GM15510 (cell line): ENCODE measurements at regions not wholly inside any gene's neighbourhood (a gene's known extent, or its start where the extent isn't known, plus 50 kb on each side); places are given as distances from the start of the nearest gene placed in this dataset.

ENCODE experiments used
- POLR2A ChIP-seq: IDR thresholded peaks from 3 replicates; pipeline ENCODE4 v1.6.1; 2011; ENCODE audit warnings: borderline replicate concordance; ENCODE audit not compliant: insufficient read length; ENCODE audit errors: extremely low read depth

DNA sequence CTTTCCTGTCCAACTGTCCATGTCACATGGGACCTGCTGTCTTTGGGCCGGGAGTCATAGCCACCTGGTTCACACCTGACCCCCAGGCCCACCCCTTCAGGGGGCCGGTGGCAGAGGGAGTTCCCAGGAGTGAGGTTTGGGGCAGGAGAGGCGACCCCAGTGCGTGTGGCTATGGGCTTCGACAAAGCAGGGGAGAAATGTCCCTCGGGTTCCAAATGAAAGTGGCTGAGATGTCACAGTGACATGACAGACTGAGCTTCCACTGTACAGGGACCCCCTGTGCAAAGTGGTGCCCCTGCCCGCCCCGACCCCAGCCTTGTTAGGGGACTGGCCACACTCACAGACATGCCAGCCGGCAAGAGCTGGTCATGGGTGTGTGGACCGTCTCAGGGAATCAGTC lies 1297.0 kb downstream of the BRD1 start:
- TF ChIP-seq POLR2A, result no peak

DNA sequence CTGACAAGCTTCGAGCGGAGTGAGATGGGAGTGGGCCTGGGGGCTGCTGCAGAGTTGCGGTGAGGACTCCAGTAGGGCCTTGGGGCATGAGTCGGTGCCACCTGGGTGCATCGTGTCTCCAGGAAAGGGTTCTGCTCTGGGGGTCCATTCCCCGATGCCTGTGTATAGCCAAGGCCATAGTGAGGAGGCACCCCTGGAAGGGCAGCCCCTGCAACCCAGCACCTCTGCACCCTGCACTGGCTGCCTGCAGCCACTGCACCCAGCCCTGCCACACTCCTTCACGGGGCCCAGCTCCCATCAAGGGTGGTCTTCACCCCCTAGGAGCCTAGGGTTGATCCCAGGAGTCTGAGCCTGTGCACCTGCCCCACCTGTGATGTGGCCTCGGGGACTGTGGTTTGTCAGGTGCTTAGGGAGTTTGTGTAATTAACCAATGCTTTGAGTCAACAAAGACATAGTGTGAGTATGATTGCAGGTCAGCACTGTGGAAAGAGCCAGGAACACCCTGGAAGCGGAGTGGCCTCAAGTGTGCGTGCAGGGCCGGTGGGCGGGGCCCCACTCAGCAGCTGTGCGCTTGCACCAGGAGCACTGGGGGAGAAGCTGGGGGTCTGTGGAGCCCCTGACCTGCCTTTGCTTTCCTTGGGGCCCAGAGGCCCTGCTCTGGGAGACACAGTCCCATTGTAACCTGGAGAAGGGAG lies 1299.3 kb downstream of the BRD1 start:
- TF ChIP-seq POLR2A, result no peak

DNA sequence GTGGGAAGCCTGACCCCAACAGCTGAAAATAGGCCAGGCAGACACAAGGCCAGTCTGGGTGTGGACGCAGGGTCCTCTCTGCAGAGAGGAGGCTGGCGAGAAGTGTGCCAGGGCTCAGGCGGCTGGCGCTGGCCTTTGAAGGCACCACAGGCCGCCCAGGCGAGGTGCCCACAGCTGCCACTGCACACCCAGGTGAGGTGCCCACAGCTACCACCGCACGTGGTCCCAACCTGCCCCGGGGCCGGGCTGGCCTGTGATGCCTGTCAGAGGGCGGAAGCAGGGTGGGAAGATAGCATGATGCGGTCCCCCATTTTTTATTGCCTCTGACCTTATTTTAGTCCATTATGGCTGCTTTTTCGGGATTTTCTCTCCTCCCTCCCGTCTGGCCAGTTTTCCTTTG lies 1303.9 kb downstream of the BRD1 start:
- no peak for TF ChIP-seq POLR2A

DNA sequence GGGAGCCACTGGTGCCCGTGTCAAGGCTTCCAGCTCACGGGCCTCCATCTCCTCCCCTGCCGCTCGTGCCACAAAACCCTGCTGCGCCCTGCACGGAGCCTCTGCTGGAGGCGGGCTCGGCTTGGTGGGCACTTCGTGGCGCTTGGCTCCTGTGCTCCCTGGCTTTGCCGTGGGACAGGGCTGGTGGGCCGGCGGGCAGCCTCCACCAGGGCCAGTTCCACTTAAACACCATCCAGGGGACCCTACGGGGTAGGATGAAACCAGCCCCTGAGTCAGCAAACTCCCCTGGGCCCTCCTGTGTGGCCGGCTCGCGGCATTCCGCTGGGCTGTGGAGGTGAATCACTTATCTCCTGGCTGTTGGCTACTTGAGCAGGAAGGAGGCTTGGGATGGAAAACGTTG lies 1304.6 kb downstream of the BRD1 start:
- TF ChIP-seq POLR2A, result no peak

DNA sequence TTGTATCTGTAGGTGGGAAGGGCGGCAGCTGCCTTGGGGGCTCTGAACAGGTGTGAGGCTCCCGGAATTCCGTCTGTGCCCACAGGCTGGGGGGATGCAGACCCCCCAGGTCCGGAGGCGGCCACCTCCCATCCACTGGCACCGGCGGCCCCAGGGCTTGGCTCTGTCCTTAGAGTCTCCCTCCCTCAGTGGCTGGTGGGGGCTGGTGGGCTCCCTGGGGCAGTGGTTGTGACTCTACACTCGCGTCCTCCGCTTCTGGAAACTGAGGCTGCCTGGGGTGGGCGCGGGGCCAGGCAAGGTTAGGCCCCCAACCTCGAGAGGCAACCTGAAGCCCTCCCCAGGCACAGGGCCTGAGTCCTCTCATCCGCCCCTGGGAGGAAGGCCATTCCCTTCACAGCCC lies 1305.4 kb downstream of the BRD1 start:
- no peak for TF ChIP-seq POLR2A

DNA sequence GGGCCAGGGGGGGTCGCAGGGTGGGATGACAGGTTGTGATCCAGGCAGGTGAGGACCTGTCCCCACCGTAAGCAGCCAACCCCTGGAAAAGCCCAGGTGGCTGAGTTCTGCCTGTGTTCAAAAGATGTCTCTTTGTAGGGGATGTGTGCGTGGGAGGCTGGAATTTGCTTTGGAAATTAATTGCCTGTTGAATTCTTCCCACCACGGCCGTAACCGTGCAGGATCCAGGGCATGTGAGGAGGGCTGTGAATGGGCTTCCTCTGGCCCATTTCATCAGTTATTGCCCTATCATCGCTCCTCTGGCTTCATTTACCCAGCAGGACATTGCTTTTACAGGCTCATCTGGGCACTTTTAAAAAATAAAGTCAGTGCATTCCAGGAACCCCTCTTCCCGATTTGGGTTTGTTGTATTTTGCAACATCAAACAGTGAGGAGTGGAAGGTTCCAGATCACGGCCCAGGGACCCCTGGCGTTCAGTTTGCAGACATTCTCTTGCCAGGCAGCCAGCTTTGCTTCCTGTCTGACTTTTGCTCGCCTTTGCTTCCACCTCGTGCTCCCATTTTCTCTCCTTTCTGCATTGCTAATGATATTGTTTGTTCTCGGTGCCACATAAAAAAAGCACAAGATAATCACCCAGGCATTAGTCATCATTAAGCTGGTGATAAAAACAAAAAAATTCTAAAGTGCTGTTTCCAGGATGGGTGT lies 1306.6 kb downstream of the BRD1 start:
- no peak for TF ChIP-seq POLR2A

DNA sequence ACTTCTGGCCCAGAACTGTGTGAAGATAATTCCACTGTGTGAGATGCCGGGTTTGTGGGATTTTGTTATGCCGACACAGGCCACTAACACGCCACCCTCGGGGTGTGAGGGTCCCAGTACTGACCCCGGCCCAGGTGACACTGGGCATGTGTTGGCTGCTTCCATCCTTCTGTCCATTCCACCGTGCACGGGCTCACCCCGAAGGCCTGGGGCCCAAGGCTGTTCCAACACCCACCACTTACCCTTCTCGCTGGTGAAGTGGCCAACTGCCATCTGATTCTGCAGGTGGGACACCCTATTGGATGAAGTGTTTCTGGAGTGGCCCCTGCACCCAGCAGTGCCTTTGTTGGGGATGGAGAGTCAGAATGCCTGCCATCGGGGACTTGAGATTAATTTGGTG lies 1307.5 kb downstream of the BRD1 start:
- no peak for TF ChIP-seq POLR2A

DNA sequence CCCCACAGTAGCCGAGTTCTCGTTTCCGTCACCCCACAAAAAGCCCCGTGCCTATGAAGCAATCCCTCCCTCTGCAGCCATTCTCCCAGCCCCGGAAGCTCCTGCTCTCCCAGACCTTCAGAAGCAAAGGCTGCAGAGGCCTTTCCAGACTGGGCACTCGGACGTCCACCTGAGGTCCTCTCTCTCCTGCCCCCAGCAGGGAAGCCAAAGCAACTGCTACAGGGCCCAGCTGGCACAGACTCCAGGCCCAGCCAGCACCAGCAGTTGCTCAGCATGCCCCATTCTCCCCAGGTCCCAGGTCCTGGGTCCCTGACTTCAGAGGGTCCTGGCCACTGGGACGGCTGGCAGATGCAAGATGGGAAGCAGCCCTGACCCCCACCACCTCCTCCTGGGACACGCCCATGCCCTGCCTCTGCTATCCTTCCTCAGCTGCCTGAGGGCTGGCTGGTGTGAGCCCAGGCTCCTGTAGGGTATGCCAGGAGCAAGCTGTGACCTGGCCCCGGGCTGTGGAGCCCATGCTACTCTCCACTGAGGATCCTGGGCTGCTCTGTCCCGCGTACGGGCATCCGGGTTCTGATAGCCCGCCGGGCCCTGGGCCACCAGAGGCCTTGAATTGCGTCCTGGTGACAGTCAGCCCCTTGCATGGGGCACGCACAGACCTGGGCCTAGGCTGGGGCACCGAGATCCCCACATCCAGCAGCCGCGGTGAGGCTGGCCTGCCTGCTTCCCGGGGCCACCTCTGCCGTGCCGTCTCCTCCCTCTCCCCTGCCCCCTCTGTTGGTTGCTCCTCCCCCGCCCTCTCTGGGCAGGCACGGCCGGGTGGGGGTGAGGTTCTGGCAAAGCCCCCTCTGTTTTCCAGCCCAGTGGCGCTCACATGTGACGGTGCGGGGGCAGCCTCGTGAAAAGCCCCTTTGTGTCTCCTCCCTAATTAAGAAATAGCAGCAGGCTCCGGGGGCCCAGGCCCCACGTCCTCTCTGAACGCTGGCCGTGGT lies 1310.3 kb downstream of the BRD1 start:
- no peak for TF ChIP-seq POLR2A

DNA sequence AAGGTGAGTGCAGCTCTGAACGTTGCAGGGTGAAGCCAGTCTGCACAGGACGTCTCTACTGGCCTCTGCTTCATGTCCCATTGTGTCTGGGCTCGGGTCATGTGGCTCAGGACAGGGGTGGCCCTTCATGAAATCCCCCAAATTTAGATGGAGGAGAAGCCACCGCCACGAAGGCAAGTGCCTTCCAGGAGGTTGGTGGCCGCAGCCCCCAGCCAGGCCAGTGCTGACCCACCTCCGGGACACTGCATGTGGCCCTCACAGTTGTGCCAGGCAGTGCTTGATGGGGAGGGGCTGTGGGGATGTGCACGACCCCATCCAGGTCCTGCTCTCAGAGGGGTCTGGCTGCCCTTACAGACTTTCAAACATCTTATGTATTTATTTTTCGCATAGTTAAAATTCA lies 1311.1 kb downstream of the BRD1 start:
- no peak for TF ChIP-seq POLR2A

DNA sequence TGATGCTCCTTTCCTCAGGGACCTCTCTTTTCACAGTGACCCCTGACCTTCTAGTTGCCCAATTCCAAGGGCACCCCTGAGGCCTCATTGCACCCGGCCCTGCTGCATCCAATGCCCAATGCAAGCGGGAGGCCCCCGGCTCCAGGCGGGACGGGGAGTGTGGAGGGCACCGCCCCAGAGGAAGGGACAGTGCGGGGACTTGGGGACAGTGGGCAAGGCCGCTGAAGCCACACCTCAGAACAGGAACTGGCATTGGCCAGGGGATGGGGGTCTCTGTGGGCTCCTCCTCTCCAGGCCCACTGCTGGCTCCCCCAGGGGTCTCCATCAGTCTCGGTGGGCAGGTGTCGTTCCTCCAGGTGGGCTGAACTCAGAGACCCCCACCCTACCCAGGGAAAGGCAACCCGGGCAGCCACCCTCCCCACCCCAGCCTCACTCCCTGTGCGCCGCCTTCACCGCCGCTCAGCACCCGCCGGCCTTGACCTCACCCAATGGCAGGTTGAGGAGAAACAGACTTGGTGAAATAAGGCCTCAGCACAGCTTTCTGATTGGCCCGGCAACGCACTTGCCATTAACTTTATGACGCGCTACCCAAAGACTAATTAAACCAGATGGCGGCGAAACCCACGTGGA lies 1312.0 kb downstream of the BRD1 start:
- TF ChIP-seq POLR2A, result no peak

DNA sequence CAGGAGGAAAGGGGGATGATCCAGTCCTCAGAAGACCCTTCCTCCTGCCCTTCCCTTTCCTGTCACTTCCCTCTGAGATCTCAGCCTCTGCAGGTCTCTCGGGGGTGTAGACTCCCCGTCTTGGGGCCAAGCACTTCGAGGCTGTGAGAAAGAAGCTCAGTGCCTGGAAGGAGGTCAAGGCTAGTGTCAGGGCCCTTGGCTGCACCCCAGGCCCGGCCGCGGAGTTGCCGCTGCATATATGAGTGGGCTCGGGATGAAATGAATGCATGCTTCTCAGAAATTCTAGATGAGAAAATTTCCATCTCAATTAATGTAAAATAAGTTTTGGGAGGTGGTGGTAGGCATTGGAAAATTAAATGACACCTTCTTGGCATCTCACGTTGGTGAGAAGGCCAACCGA lies 1313.7 kb downstream of the BRD1 start:
- TF ChIP-seq POLR2A, result no peak

DNA sequence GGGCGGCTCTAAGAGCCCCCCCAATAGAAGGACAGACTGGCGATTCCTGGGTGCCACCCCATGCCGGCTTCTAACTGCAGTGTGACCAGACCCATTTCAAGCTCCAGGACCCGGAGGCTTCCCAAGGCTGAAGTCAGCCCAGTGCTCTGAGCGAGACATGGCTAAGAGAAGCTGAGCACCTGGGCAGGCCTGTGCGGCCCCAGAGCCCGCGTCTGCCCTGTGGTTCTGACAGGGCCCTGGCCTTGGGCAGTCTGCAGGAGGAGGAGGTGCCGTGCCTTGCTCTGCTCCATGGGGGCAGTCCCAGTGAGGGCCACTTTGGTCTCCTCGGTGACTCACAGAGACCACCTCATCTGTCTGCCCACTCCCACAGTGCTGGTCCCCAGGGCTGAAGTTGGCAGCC lies 1314.2 kb downstream of the BRD1 start:
- no peak for TF ChIP-seq POLR2A

DNA sequence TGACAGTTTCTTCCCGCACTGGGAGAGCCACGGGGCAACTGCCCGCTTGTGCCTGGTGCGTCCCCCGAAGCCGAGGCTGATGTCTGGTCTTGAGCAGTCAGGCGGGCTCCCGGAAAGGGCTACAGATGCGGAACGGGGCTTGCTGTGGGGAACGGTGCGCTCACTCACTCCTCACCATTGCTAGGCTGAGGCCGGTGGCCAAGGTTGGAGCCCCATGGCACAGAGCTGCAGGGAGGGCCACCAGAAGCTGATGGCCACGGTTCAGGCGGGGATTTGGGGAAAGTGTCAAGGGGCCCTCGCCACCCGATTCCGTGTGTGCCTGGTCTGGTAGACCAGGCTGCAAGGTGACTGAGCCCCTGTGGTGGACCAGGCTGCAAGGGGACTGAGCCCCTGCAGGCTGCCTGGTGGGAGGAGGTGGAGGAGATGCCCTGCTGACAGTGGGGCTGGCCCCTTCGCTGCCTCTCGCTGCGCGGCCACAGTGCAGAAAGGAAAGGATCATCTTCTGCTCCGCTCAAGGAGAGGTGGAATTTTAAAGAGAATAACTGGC lies 1315.8 kb downstream of the BRD1 start:
- no peak for TF ChIP-seq POLR2A

DNA sequence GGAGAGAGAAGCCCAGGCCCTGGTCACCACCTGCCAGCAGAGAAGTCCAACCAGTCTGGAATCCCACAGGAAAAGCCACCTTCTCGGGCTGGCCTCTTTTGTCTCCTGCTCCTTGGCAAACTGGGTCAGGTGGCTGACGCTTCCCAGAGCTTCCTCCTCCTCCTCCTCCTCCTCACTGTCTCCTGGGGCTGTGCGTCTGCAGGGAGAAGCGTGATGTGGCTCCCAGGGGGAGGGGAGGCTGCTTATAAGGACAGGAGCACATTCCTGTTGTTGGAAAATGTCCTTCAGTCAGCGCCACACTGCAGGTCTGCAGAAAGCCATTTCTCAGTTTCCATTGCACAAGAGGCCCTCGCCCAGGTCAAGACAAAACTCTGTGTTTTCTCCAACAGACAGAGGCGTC lies 1316.5 kb downstream of the BRD1 start:
- no peak for TF ChIP-seq POLR2A
